ENCODE measurements at regions not wholly inside any gene's neighbourhood (a gene's known extent, or its start where the extent isn't known, plus 50 kb on each side); places are given as distances from the start of the nearest gene placed in this dataset.

DNA sequence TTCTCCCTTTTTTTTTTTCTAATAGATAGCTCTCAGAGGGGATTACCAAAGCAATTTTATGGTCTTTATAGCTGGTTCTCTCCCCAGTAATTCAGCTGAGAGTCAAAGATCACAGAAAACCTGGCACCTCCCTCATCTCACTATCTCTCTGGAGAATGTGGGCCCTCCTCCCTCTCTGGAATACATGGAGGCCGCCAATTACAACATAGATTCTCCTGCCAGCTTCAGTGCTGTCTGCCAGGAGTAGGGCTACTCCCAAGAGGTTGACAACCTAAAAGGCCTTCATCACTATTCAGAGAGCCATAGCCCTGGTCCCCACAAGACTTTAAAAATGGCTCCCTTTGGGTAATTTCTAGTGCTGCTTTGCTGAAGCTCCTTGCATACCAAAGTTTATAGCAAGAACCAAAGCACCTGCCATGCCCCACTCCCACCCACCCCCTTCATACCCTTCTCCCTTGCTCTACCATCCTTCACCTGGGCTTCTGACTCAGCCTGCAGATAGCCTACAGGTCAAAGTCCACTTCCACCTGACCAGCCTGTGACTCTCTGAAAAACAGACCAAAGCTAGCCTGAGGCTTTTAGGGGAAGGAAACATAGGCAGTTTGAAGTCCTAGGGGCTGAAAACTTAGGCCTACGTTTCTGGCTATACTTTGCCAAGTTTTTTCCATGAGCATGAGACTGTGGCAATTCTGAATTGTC, 472.3 kb downstream of the TNS1 start:
- no peaks in the 10 kb centered on the region for H3K36me3 ChIP-seq
- peaks cover 0 to 19% (median 10%) of the 10 kb centered on the region in 9 donors for H3K4me1 ChIP-seq
- H3K4me3 ChIP-seq, result no peak overlapping the region
- TF ChIP-seq, protein P1, sequence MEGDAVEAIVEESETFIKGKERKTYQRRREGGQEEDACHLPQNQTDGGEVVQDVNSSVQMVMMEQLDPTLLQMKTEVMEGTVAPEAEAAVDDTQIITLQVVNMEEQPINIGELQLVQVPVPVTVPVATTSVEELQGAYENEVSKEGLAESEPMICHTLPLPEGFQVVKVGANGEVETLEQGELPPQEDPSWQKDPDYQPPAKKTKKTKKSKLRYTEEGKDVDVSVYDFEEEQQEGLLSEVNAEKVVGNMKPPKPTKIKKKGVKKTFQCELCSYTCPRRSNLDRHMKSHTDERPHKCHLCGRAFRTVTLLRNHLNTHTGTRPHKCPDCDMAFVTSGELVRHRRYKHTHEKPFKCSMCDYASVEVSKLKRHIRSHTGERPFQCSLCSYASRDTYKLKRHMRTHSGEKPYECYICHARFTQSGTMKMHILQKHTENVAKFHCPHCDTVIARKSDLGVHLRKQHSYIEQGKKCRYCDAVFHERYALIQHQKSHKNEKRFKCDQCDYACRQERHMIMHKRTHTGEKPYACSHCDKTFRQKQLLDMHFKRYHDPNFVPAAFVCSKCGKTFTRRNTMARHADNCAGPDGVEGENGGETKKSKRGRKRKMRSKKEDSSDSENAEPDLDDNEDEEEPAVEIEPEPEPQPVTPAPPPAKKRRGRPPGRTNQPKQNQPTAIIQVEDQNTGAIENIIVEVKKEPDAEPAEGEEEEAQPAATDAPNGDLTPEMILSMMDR (IDR thresholded peaks at IDR 0.05), result no peak
- intact Hi-C loops (cut with DNase I), result loop anchor here in 1 of 10 donors (10.0 kb wide), 1 partner anchor 124 kb away; no protein-coding TSS in a partner anchor
- peak overlapping the region in 3 of 10 donors; percentile 13 to 27 (median 19) for H3K27ac ChIP-seq
- peak; percentile 78 to 97 (median 90) for ATAC-seq
- H3K9me3 ChIP-seq, result no peaks in the 10 kb centered on the region
- peak; percentile 17 to 54 for DNase-seq
- 38 to 52% methylated on average over 2 of the region's 2 CpGs for WGBS, 2 donors
- H3K27me3 ChIP-seq, result no peaks in the 10 kb centered on the region

DNA sequence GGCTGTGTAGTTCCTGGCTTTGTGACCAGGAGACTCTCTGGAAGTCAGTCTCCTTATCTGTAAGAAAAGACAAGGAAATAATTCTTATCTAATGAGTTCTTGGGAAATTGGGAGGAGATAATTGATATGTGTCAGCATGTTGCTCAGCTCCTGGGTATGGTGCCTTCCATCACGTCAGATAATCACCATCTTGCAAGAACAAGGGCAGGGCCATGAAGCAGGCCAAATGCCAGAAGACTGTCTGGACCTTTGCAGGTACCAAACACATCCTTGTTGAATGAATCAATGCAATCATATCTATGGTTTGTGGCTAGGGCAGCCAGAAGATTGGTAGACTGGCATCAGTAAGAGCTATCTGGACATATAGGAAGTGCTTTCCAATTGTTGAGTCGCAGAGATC, 473.5 kb downstream of the TNS1 start:
- H3K27me3 ChIP-seq, result no peaks in the 10 kb centered on the region

DNA sequence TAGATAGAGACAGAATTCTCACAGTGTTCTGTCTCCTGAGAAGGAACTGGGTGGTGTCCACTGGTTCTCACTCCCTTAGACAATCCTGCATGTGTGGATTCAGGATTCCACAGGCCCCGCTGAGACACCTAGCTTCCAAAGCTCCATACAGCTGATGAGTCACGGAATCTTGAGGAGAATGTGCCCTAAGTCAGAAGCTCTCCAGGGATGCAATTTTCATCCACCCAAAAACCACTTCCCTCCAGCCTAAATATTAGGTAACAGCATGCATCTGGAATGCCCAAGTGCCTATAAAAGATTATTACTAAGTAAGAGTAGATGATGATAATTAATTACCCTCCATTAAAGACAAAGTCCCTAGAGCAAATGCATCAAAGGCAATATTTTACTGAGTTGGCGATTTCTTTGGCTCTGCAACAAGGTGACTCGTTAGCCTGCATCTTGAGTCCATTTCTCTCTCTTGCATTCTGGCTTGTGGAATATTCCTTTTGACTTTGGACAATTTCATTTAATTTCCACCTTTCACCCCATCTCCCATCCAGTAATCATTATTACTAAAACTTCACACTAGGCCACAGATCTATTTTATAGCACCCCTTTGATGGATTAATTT, 475.1 kb downstream of the TNS1 start:
- Histone ChIP-seq H3K36me3 (no peaks in the 10 kb centered on the region), H3K9me3 (no peaks in the 10 kb centered on the region), H3K4me3 (no peak overlapping the region), H3K27ac (no peak overlapping the region), H3K27me3 (no peaks in the 10 kb centered on the region), H3K4me1 (peaks cover 0 to 25% (median 16%) of the 10 kb centered on the region in 9 donors)
- no peak for DNase-seq
- intact Hi-C loops (cut with DNase I), result loop anchor here in 2 of 10 donors (10.0 kb wide), 2 partner anchors 107 to 187 kb away; no protein-coding TSS in a partner anchor
- 93 to 99% methylated on average over 4 of the region's 4 CpGs for WGBS, 2 donors
- ATAC-seq, result no peak
- TF ChIP-seq, protein P1 (IDR thresholded peaks at IDR 0.05), result no peak

More for the DNA sequence above, 473.5 kb downstream of the TNS1 start:
- intact Hi-C loops (cut with DNase I), result loop anchor here in 2 of 10 donors (10.0 kb wide), 2 partner anchors 106 to 186 kb away; no protein-coding TSS in a partner anchor
- WGBS, 2 donors, result 85 to 86% methylated on average over 2 of the region's 2 CpGs
- Histone ChIP-seq H3K27ac (no peak overlapping the region), H3K9me3 (no peaks in the 10 kb centered on the region), H3K36me3 (no peaks in the 10 kb centered on the region), H3K4me1 (peaks cover 0 to 12% (median 10%) of the 10 kb centered on the region in 9 donors), H3K4me3 (no peak overlapping the region)
- ATAC-seq (no peak), DNase-seq (no peak)
- TF ChIP-seq, protein P1 (IDR thresholded peaks at IDR 0.05), result no peak

DNA sequence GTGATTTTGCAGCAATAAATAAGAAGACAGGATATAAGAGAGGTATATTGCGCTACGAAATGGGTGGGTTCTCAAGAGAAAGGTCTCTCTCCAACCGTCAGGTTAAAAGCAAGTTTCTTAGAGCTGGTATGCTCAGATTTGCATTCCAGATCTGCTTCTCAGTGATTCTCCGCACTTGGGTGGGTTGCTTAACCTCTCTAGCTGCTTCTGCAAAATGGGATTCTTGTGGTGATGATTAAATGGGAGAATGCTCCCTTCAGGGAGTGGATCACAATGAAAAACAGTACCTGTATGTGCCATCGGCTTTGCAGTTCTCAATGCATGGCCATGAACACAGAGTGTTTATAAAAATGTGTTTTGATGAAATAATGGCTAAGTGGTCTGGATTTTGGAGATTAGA, 477.7 kb downstream of the TNS1 start:
- Histone ChIP-seq H3K27me3 (no peaks in the 10 kb centered on the region), H3K27ac (no peak overlapping the region), H3K9me3 (no peaks in the 10 kb centered on the region), H3K4me3 (no peak overlapping the region), H3K4me1 (peaks cover 0 to 18% (median 9%) of the 10 kb centered on the region in 9 donors), H3K36me3 (no peaks in the 10 kb centered on the region)
- intact Hi-C loops (cut with DNase I), result loop anchor here in 2 of 10 donors (10.0 kb wide), 2 partner anchors 110 to 190 kb away; no protein-coding TSS in a partner anchor
- DNase-seq (no peak), ATAC-seq (no peak)
- WGBS, 2 donors, result 97 to 98% methylated on average over 5 of the region's 5 CpGs
- TF ChIP-seq, protein P1 (IDR thresholded peaks at IDR 0.05), result no peak
